HG02588 (cell line): ENCODE measurements at regions not wholly inside any gene's neighbourhood (a gene's known extent, or its start where the extent isn't known, plus 50 kb on each side); places are given as distances from the start of the nearest gene placed in this dataset.
A peak's percentile ranks its signal among the peaks of the same experiment; 100 is the strongest.

Experiments used
- ATAC-seq: cut with Tn5 transposase; IDR thresholded peaks from one replicate; pipeline ENCODE4 v1.9.1; 2021; ENCODE audit warnings: mild to moderate bottlenecking, moderate library complexity; ENCODE audit not compliant: unreplicated experiment

- ATAC-seq, result no peak
These were observed 81.6 kb upstream of the HHIP start for GRCh38 chr4:144564358-144564757.

GRCh38 chr4:144565527-144566195 is 80.3 kb upstream of the HHIP start:
- ATAC-seq, result no peak

GRCh38 chr4:144572660-144573059 is 73.3 kb upstream of the HHIP start:
- ATAC-seq, result no peak

GRCh38 chr4:144574000-144574399 is 72.0 kb upstream of the HHIP start:
- no peak for ATAC-seq

- ATAC-seq, result no peak
These were observed 71.4 kb upstream of the HHIP start for GRCh38 chr4:144574509-144574908.

- peak; percentile 62 for ATAC-seq
These were observed 70.8 kb upstream of the HHIP start for GRCh38 chr4:144575181-144575580.

GRCh38 chr4:144578681-144579080 is 67.3 kb upstream of the HHIP start:
- no peak for ATAC-seq

GRCh38 chr4:144579411-144580030 is 66.4 kb upstream of the HHIP start:
- ATAC-seq, result no peak

GRCh38 chr4:144580430-144580829 is 65.5 kb upstream of the HHIP start:
- no peak for ATAC-seq

GRCh38 chr4:144582105-144582850 is 63.7 kb upstream of the HHIP start:
- no peak for ATAC-seq

GRCh38 chr4:144582975-144583374 is 63.0 kb upstream of the HHIP start:
- ATAC-seq, result no peak

- no peak for ATAC-seq
These were observed 62.3 kb upstream of the HHIP start for GRCh38 chr4:144583658-144584057.

GRCh38 chr4:144584428-144584827 is 61.5 kb upstream of the HHIP start:
- ATAC-seq, result no peak

GRCh38 chr4:144589512-144589911 is 56.4 kb upstream of the HHIP start:
- ATAC-seq, result no peak

- ATAC-seq, result no peak
These were observed 55.9 kb upstream of the HHIP start for GRCh38 chr4:144590020-144590419.

GRCh38 chr4:144591401-144591800 is 54.6 kb upstream of the HHIP start:
- no peak for ATAC-seq

GRCh38 chr4:144592264-144592663 is 53.7 kb upstream of the HHIP start:
- ATAC-seq, result no peak

- ATAC-seq, result no peak
These were observed 51.4 kb upstream of the HHIP start for GRCh38 chr4:144594471-144594986.

GRCh38 chr4:144595681-144596080 is 50.3 kb upstream of the HHIP start:
- ATAC-seq, result no peak
